HG03460 (cell line): ENCODE measurements at regions not wholly inside any gene's neighbourhood (a gene's known extent, or its start where the extent isn't known, plus 50 kb on each side); places are given as distances from the start of the nearest gene placed in this dataset.
A peak's percentile ranks its signal among the peaks of the same experiment; 100 is the strongest.

ENCODE experiments used
- ATAC-seq: cut with Tn5 transposase; IDR thresholded peaks from one replicate; pipeline ENCODE4 v1.9.1; 2021; ENCODE audit not compliant: unreplicated experiment

- no peak for ATAC-seq
Observed at GRCh38 chr6:103215847-103216246, 1643.9 kb downstream of the HACE1 start.

- ATAC-seq = no peak
Observed at GRCh38 chr6:103210686-103211085, 1649.0 kb downstream of the HACE1 start.

- ATAC-seq = no peak
Observed at GRCh38 chr6:103198386-103198785, 1661.3 kb downstream of the HACE1 start.

DNA sequence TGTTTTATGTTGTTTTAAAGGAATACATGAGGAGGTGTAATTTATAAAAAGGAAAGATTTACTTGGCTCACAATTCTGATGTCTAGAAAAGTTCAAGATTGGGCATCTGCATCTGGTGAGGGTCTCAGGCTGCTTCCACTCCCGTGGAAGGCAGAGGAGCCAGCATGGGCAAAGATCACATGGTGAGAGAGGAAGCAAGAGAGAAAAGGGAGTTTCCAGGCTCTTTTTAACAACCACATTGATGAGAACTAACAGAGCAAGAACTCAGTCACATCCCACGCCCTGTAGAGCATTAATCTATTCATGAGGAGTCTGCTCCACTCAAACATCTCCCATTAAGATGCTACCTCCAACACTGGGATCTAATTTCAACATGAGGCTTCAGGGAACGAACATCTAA, 1666.3 kb downstream of the HACE1 start:
- ATAC-seq = peak; percentile 48

GRCh38 chr6:103191391-103192093, 1668.2 kb downstream of the HACE1 start:
- ATAC-seq = no peak

DNA sequence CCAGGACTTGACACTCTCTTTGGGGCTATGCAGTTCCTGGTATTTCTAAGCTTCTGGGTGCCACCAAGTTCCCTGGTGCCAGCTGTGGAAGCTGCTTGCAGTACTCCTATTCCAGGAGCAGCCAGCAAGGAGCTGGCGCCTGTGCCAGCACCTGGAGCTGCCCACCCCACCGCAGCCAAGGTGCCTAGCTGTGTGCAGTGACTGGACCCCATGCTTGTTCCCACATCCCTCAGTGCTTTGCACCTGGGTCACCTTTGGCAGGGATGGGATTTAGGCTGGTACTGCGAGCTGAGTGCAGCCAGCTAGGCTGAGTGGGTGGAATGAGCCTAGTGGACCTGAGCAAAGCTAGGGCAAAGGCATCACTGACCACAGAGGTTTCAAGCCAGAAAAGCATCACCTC, 1674.9 kb downstream of the HACE1 start:
- no peak for ATAC-seq

DNA sequence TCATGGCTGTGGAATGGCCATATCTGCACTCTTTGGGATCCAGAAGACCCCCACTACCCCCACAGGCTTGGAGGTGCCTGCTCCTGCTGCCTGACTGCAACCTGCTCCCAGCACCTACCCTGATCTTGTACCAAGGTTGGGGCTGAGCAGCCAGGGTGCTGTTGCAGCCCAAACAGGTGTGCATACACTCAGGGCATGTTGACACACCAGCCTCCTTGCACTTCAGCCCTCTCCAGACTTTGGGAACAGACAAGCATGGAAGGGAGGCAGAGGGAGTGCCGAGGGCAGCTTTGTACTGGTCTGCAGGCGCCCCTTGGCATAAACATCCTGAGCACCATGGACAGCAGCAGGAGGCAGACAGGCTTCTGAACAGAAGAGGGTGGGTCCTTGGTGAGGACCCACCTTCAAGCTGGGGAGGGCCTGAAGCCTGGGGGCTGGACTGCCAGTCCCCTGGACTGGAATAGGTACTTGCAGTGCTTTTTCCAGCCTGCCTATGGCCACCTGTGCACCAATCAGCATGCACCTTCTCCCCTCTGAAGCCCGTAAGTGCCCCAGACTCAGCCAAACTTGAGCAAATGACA, 1675.8 kb downstream of the HACE1 start:
- no peak for ATAC-seq

GRCh38 chr6:103178193-103178592, 1681.5 kb downstream of the HACE1 start:
- no peak for ATAC-seq

- no peak for ATAC-seq
Observed at GRCh38 chr6:103177791-103178190, 1681.9 kb downstream of the HACE1 start.

GRCh38 chr6:103175056-103175455, 1684.7 kb downstream of the HACE1 start:
- no peak for ATAC-seq

DNA sequence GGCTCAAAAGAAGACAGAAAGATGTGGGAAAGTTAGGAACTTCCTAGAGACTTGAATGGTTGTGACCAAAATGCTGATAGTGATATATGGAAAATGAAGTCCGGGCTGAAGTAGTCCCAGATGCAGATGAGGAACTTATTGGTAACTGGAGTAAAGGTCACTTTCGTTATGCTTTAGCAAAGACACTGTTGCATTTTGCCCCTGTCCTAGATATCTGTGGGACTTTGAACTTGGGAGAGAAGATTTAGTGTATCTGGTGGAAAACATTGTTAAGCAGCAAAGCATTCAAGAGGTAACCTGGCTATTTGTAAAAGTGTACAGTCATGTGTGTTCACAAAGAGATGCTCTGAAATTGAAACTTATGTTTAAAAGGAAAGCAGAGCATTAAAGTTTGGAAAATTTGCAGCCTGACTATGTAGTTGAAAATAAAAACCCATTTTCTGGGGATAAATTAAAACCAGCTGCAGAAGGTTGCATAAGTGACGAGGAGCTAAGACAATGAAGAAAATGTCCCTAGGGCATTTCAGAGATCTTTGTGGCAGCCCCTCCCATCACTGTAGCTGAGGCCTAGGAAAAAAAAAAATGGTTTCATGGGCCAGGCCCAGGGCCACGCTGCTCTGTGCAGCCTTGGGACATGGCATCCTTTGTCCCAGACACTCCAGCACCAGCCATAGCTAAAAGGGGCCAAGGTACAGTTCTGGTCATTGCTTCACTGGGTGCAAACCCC, 1692.2 kb downstream of the HACE1 start:
- no peak for ATAC-seq

DNA sequence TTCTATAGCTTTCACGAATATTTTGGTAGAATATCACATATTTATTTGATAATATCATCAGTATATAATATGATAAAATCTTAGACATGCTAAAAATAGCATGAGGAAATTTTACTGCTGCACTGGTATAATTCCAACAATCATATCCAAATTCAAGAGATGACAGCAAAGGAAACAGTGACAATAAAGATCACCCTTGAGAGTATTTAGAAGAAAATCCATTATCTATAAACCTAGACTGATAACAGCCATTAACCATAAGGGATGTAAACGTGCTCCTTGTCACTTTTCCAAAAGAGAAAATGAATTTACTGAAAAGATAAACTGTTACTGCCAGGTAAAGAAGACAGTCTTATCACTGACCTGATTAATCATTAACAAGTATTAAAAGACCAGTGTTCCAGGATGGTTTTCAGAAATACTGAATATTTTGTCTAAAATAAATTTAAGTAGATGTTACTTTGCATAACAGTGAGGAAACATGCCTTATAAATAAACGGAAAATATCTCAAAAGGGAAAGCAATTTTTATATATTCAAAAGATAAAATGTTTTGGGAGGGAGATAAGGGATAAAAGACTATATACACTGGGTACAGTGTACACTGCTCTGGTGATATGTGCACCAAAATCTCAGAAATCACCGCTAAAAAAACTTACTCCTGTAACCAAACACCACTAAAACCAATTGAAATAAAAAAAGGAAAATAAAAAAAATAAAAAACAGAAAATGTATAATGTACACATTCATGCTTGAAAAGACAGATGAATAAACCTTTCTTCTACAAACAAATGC, 1704.7 kb downstream of the HACE1 start:
- no peak for ATAC-seq

DNA sequence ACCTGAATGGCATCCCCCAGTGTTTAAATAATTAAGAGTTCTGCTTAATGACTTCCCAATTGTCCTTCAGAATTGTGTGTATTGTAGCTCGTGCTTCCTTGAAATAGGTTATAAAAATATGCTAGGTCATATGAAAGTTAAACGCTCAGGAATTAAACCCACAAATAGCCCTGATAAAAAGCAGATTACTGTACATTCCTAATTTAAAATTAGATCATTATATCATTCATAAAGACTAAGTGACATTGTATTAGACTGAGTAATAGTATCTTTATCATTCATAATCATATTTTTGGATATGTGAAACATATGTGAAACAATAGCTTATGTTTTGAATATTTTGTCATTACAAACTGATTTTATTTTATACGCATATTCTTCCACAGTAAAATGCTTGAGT, 1706.7 kb downstream of the HACE1 start:
- ATAC-seq = no peak

DNA sequence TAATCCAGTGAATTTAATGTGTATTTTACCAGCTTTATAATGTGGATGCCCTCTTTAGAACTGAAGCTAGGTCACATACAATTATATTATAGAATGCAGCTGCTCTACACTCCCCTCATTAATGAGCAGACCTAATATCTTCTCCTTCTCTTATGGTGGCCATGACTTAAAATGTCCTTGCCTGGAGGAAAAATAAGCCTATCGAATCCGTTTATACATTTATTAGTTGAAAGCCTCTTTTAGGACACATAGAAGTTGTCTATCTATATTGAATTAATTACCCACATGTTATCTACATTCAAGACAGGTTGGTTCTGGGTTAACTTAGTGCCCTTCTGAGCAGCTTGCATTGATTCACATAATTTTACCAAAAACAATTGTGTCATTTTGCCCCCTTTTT, 1716.8 kb downstream of the HACE1 start:
- ATAC-seq = no peak

- ATAC-seq = no peak
Observed at GRCh38 chr6:103140308-103141027, 1719.3 kb downstream of the HACE1 start.

GRCh38 chr6:103139377-103139776, 1720.3 kb downstream of the HACE1 start:
- ATAC-seq = no peak

DNA sequence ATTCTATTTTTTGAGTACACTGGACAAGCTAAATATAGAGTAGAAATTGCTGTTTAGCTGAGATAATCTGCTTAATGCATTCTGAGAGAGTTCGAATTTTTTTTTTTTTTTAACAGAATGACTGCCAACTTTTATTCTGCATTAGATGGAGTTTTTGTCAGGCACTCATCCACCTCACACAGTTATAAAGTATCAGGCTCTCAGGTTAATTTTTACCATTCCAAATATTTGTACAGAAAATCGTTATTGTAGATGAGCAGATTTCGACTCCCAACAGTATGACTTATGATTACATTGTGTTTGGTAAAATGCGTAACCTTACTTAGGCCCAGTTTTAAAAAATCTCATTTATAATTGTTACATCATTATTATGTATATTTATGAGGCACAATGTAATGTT, 1731.0 kb downstream of the GRIK2 start:
- ATAC-seq = no peak

- peak; percentile 64 for ATAC-seq
Observed at GRCh38 chr6:103122766-103123601, 1729.5 kb downstream of the GRIK2 start.

GRCh38 chr6:103119056-103119455, 1725.5 kb downstream of the GRIK2 start:
- ATAC-seq = no peak

- no peak for ATAC-seq
Observed at GRCh38 chr6:103114582-103114981, 1721.1 kb downstream of the GRIK2 start.
